Caco-2 (cell line): ENCODE measurements at regions not wholly inside any gene's neighbourhood (a gene's known extent, or its start where the extent isn't known, plus 50 kb on each side); places are given as distances from the start of the nearest gene placed in this dataset.

Source experiments
- BruUV-seq: library from RNA; stranded (reverse); fragments of 400-500 nt; replicated peaks from 2 replicates; lab custom pipeline; 2021; lab: Mats Ljungman, UMichigan
- CTCF ChIA-PET: fragments of 300-600 bp; sonication (Branson Sonifier 250); formaldehyde crosslinking; loops from one replicate; lab custom pipeline; 2022; ENCODE audit warnings: antibody characterized with exemption; lab: Charles Lee
- POLR2A ChIA-PET: fragments of 300-600 bp; sonication (Branson Sonifier 250); formaldehyde crosslinking; loops from one replicate; lab custom pipeline; 2022; ENCODE audit warnings: antibody characterized with exemption; lab: Charles Lee
- DNase-seq, 2 experiments: peaks; one replicate each; pipeline versions ENCODE4 v3.0.0 to v3.0.0-alpha.2; 2020 to 2022
- H3K27me3 ChIP-seq: replicated peaks from 2 replicates; pipeline ENCODE4 v1.6.0; 2011; ENCODE audit warnings: low read length; ENCODE audit not compliant: control insufficient read depth, insufficient read depth
- H3K36me3 ChIP-seq: 2 replicates; pipeline ENCODE4 v1.5.1; 2011; ENCODE audit warnings: low read length; ENCODE audit not compliant: control insufficient read depth, insufficient read depth
- H3K4me1 ChIP-seq: fragments of 250-450 bp; sonication (Bioruptor Pico); 2 replicates; pipeline ENCODE4 v1.5.1; 2020; ENCODE audit warnings: mild to moderate bottlenecking
- H3K4me3 ChIP-seq: 2 replicates; pipeline ENCODE4 v1.5.1; 2011; ENCODE audit warnings: low read depth, mild to moderate bottlenecking, control low read depth, low read length
- H3K9me3 ChIP-seq: fragments of 250-450 bp; sonication (Bioruptor Pico); 2 replicates; pipeline ENCODE4 v1.5.1; 2020; ENCODE audit warnings: mild to moderate bottlenecking, moderate library complexity
- H3K27ac Mint-ChIP-seq: one replicate; pipeline ENCODE4 v1.8.0; 2022; ENCODE audit warnings: mixed read lengths; ENCODE audit not compliant: unreplicated experiment
- H3K27me3 Mint-ChIP-seq: one replicate; pipeline ENCODE4 v1.8.0; 2022; ENCODE audit warnings: mixed read lengths; ENCODE audit not compliant: insufficient read depth, unreplicated experiment
- H3K36me3 Mint-ChIP-seq: one replicate; pipeline ENCODE4 v1.8.0; 2022; ENCODE audit warnings: mild to moderate bottlenecking, mixed read lengths; ENCODE audit not compliant: insufficient read depth, unreplicated experiment
- H3K4me1 Mint-ChIP-seq: one replicate; pipeline ENCODE4 v1.8.0; 2022; ENCODE audit warnings: low read depth, mixed read lengths; ENCODE audit not compliant: unreplicated experiment
- H3K4me3 Mint-ChIP-seq: one replicate; pipeline ENCODE4 v1.8.0; 2022; ENCODE audit warnings: mild to moderate bottlenecking, moderate library complexity, mixed read lengths; ENCODE audit not compliant: unreplicated experiment
- H3K9me3 Mint-ChIP-seq: one replicate; pipeline ENCODE4 v1.8.0; 2022; ENCODE audit warnings: mixed read lengths; ENCODE audit not compliant: unreplicated experiment
- intact Hi-C: fragments of 100-400 bp; cut with micrococcal nuclease; formaldehyde crosslinking; loops from one replicate; pipeline ENCODE4 v1.10.0; 2022; ENCODE audit not compliant: unreplicated experiment
- TF ChIP-seq, protein P1 (sequence below), 2 experiments: fragments of 200-600 bp in 1 of 2; IDR thresholded peaks; 1 replicate in 1 of 2; 2 replicates in 1 of 2; pipeline versions ENCODE4 v1.5.1 to v1.8.0; 2011 to 2022; ENCODE audit warnings: antibody characterized with exemption in 1 of 2, control low read depth in 1 of 2, inconsistent platforms in 1 of 2, low read depth in 1 of 2, low read length in 1 of 2, mild to moderate bottlenecking in 1 of 2, moderate library complexity in 1 of 2; ENCODE audit not compliant: insufficient read depth in 1 of 2, severe bottlenecking in 1 of 2, unreplicated experiment in 1 of 2

DNA sequence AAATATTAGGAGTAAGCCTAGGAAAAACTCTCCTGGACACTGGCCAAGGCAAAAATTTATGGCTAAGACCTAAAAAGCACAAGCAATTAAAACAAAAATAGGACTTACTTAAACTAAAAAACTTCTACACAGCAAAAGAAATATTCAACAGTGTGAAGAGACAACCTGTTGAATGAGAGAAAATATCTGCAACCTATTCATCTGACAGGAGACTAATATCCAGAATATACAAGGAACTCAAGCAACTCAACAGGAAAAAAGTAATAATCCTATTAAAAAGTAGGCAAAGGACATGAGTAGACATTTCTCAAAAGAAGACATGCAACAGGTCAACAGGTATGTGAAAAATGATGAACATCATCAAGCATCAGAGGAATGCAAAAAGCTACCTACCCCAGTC lies 431.1 kb downstream of the ZEB2 start:
- POLR2A ChIA-PET: no interaction called here
- Mint-ChIP-seq H3K36me3 (no peaks in the 10 kb centered on the region), H3K27ac (no peak overlapping the region), H3K27me3 (no peaks in the 10 kb centered on the region), H3K4me1 (no peaks in the 10 kb centered on the region), H3K4me3 (no peak overlapping the region), H3K9me3 (no peaks in the 10 kb centered on the region)
- intact Hi-C loops: no loop called here
- DNase-seq: no peak
- Histone ChIP-seq H3K4me3 (no peak overlapping the region), H3K27me3 (no peaks in the 10 kb centered on the region), H3K4me1 (no peaks in the 10 kb centered on the region), H3K9me3 (no peaks in the 10 kb centered on the region), H3K36me3 (no peaks in the 10 kb centered on the region)
- CTCF ChIA-PET: no interaction called here
- no TSS peak for BruUV-seq
- TF ChIP-seq, protein P1, sequence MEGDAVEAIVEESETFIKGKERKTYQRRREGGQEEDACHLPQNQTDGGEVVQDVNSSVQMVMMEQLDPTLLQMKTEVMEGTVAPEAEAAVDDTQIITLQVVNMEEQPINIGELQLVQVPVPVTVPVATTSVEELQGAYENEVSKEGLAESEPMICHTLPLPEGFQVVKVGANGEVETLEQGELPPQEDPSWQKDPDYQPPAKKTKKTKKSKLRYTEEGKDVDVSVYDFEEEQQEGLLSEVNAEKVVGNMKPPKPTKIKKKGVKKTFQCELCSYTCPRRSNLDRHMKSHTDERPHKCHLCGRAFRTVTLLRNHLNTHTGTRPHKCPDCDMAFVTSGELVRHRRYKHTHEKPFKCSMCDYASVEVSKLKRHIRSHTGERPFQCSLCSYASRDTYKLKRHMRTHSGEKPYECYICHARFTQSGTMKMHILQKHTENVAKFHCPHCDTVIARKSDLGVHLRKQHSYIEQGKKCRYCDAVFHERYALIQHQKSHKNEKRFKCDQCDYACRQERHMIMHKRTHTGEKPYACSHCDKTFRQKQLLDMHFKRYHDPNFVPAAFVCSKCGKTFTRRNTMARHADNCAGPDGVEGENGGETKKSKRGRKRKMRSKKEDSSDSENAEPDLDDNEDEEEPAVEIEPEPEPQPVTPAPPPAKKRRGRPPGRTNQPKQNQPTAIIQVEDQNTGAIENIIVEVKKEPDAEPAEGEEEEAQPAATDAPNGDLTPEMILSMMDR (IDR thresholded peaks at IDR 0.05; ENCODE audit: insufficient read depth in 1 of 2, low read depth in 1 of 2, low read length in 1 of 2, severe bottlenecking in 1 of 2, unreplicated experiment in 1 of 2): no peak

DNA sequence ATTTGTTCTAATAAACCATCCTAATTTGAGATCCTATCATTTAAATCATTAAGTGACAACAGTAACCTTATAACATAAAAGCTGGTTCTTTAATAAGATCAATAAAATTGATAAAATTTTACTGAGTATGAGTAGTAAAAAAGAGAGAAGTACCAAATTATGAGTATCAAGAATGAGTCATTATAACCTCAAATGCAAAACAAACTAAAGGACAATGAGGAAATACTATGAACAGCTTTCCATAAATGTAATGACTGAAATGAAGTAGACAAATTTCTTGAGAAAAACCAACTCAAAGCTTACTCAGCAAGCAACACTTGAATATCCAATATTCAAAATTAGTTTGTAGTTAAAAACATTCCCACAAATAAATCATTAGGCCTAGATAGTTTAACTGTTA lies 433.0 kb downstream of the ZEB2 start:
- H3K4me1 Mint-ChIP-seq: no peaks in the 10 kb centered on the region
- H3K9me3 Mint-ChIP-seq: no peaks in the 10 kb centered on the region
- intact Hi-C loops: no loop called here
- Histone ChIP-seq H3K27me3 (no peaks in the 10 kb centered on the region), H3K9me3 (no peaks in the 10 kb centered on the region), H3K36me3 (no peaks in the 10 kb centered on the region), H3K4me1 (no peaks in the 10 kb centered on the region), H3K4me3 (no peak overlapping the region)
- H3K36me3 Mint-ChIP-seq: no peaks in the 10 kb centered on the region
- POLR2A ChIA-PET: no interaction called here
- TF ChIP-seq, protein P1 (IDR thresholded peaks at IDR 0.05; ENCODE audit: insufficient read depth in 1 of 2, low read depth in 1 of 2, low read length in 1 of 2, severe bottlenecking in 1 of 2, unreplicated experiment in 1 of 2): no peak
- H3K27me3 Mint-ChIP-seq: no peaks in the 10 kb centered on the region
- no peak overlapping the region for H3K4me3 Mint-ChIP-seq
- DNase-seq: no peak
- H3K27ac Mint-ChIP-seq: no peak overlapping the region
- no TSS peak for BruUV-seq
- CTCF ChIA-PET: interaction anchor here (0.6 kb wide), 1 partner anchor 334 kb away, joined by 3 read pairs; no protein-coding TSS in a partner anchor

DNA sequence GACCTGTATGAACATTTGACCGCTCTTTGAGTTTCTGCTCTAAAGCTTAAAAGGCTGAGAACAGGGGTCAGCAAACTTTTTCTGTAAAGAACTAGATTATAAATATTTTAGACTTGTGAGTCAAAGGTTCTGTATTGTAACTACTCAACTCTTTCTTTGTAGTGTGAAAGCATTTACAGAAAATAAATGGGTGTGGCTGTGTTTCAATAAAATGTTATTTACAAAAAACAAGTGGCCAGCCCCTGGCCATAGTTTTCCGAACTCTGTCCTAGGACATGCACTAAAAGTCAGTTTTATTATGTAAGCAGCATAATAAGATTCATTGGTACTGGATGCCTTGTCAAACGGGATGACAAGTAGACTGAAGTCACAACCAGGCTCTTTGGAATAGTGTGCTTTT lies 434.9 kb downstream of the ZEB2 start:
- BruUV-seq: no TSS peak
- H3K4me3 Mint-ChIP-seq: no peak overlapping the region
- H3K9me3 ChIP-seq: no peaks in the 10 kb centered on the region
- H3K4me1 Mint-ChIP-seq: no peaks in the 10 kb centered on the region
- no peaks in the 10 kb centered on the region for H3K36me3 ChIP-seq
- H3K36me3 Mint-ChIP-seq: no peaks in the 10 kb centered on the region
- no peak for DNase-seq
- no peaks in the 10 kb centered on the region for H3K4me1 ChIP-seq
- POLR2A ChIA-PET: no interaction called here
- H3K4me3 ChIP-seq: no peak overlapping the region
- intact Hi-C loops: no loop called here
- no peaks in the 10 kb centered on the region for H3K27me3 ChIP-seq
- TF ChIP-seq, protein P1 (IDR thresholded peaks at IDR 0.05; ENCODE audit: insufficient read depth in 1 of 2, low read depth in 1 of 2, low read length in 1 of 2, severe bottlenecking in 1 of 2, unreplicated experiment in 1 of 2): no peak
- H3K9me3 Mint-ChIP-seq: no peaks in the 10 kb centered on the region
- H3K27ac Mint-ChIP-seq: no peak overlapping the region
- CTCF ChIA-PET: no interaction called here
- no peaks in the 10 kb centered on the region for H3K27me3 Mint-ChIP-seq
